MM.1S (cell line): ENCODE measurements at regions not wholly inside any gene's neighbourhood (a gene's known extent, or its start where the extent isn't known, plus 50 kb on each side); places are given as distances from the start of the nearest gene placed in this dataset.

Experiments
- DNase-seq: peaks from one replicate; pipeline ENCODE4 v3.0.0-alpha.2; 2015
- H2AFZ ChIP-seq: fragments of 300-600 bp; sonication (generic); 2 replicates; pipeline ENCODE4 v1.6.0; 2016; ENCODE audit warnings: antibody characterized with exemption, low read length
- H3F3A ChIP-seq: fragments of 300-600 bp; sonication (generic); 2 replicates; pipeline ENCODE4 v1.6.1; 2016; ENCODE audit warnings: mild to moderate bottlenecking, antibody characterized with exemption, low read length, moderate library complexity, mixed read lengths; ENCODE audit not compliant: insufficient read depth
- H3K27ac ChIP-seq: fragments of 300-600 bp; sonication (generic); 2 replicates; pipeline ENCODE4 v1.5.1; 2016; ENCODE audit warnings: mild to moderate bottlenecking, low read length
- H3K27me3 ChIP-seq: fragments of 300-600 bp; sonication (generic); replicated peaks from 2 replicates; pipeline ENCODE4 v1.6.0; 2016; ENCODE audit warnings: low read length; ENCODE audit not compliant: insufficient read depth
- H3K36me3 ChIP-seq: fragments of 300-600 bp; sonication (generic); replicated peaks from 2 replicates; pipeline ENCODE4 v1.6.1; 2016; ENCODE audit warnings: mild to moderate bottlenecking, low read length, mixed read lengths; ENCODE audit not compliant: insufficient read depth
- H3K4me1 ChIP-seq: fragments of 300-600 bp; sonication (generic); 2 replicates; pipeline ENCODE4 v1.6.1; 2016; ENCODE audit warnings: low read length, mixed read lengths
- H3K4me2 ChIP-seq: fragments of 300-600 bp; sonication (generic); 2 replicates; pipeline ENCODE4 v1.6.0; 2016; ENCODE audit warnings: low read depth, low read length
- H3K4me3 ChIP-seq: fragments of 300-600 bp; sonication (generic); 2 replicates; pipeline ENCODE4 v1.5.1; 2016; ENCODE audit warnings: low read length, mixed read lengths
- H3K79me2 ChIP-seq: fragments of 300-600 bp; sonication (generic); 2 replicates; pipeline ENCODE4 v1.6.1; 2016; ENCODE audit warnings: mixed run types, low read length, mixed read lengths
- H3K9ac ChIP-seq: fragments of 300-600 bp; sonication (generic); 2 replicates; pipeline ENCODE4 v1.6.1; 2016; ENCODE audit warnings: low read length, mixed read lengths
- H3K9me2 ChIP-seq: fragments of 300-600 bp; sonication (generic); replicated peaks from 2 replicates; pipeline ENCODE4 v1.6.1; 2016; ENCODE audit warnings: mild to moderate bottlenecking, low read length, mixed read lengths; ENCODE audit not compliant: insufficient read depth
- H3K9me3 ChIP-seq: fragments of 300-600 bp; sonication (generic); replicated peaks from 2 replicates; pipeline ENCODE4 v1.6.1; 2016; ENCODE audit warnings: mild to moderate bottlenecking, low read length, mixed read lengths; ENCODE audit not compliant: insufficient read depth
- H4K20me1 ChIP-seq: fragments of 300-600 bp; sonication (generic); 2 replicates; pipeline ENCODE4 v1.6.1; 2016; ENCODE audit warnings: mild to moderate bottlenecking, low read length, moderate library complexity, mixed read lengths; ENCODE audit not compliant: insufficient read depth
- CTCF ChIP-seq: fragments of 300-600 bp; sonication (generic); IDR thresholded peaks from 2 replicates; pipeline ENCODE4 v1.5.1; 2016; ENCODE audit warnings: antibody characterized with exemption, low read length, mixed read lengths
- EZH2 ChIP-seq: fragments of 300-600 bp; sonication (generic); optimal IDR thresholded peaks from 2 replicates; pipeline ENCODE3; 2017; ENCODE audit warnings: low read depth, mild to moderate bottlenecking, antibody characterized with exemption, low read length, mixed read lengths
- EZH2phosphoT487 ChIP-seq: fragments of 300-600 bp; sonication (generic); IDR thresholded peaks from 2 replicates; pipeline ENCODE4 v1.6.1; 2018; ENCODE audit warnings: antibody characterized with exemption, low read length

- H3K36me3 ChIP-seq = no peaks in the 10 kb centered on the region
- no peaks in the 10 kb centered on the region for H3K27me3 ChIP-seq
- H3K27ac ChIP-seq = no peak overlapping the region
- no peaks in the 10 kb centered on the region for H3K9me2 ChIP-seq
- no peaks in the 10 kb centered on the region for H3F3A ChIP-seq
- no peaks in the 10 kb centered on the region for H3K9me3 ChIP-seq
- TF ChIP-seq EZH2phosphoT487 = no peak
- TF ChIP-seq EZH2 = no peak
- no peak for TF ChIP-seq CTCF
- no peak for DNase-seq
- H3K79me2 ChIP-seq = no peaks in the 10 kb centered on the region
- no peaks in the 10 kb centered on the region for H4K20me1 ChIP-seq
- no peak overlapping the region for H3K4me2 ChIP-seq
- no peak overlapping the region for H2AFZ ChIP-seq
- H3K9ac ChIP-seq = no peak overlapping the region
- H3K4me3 ChIP-seq = no peak overlapping the region
- no peaks in the 10 kb centered on the region for H3K4me1 ChIP-seq
Measured at GRCh38 chr11:28481616-28482480, 373.7 kb downstream of the METTL15 start.

GRCh38 chr11:28480406-28480805, 372.2 kb downstream of the METTL15 start:
- H3K79me2 ChIP-seq = no peaks in the 10 kb centered on the region
- H4K20me1 ChIP-seq = no peaks in the 10 kb centered on the region
- H3K9me3 ChIP-seq = no peaks in the 10 kb centered on the region
- no peaks in the 10 kb centered on the region for H3K36me3 ChIP-seq
- no peak overlapping the region for H3K9ac ChIP-seq
- H2AFZ ChIP-seq = no peak overlapping the region
- DNase-seq = no peak
- no peaks in the 10 kb centered on the region for H3K4me1 ChIP-seq
- no peak for TF ChIP-seq CTCF
- no peak for TF ChIP-seq EZH2phosphoT487
- TF ChIP-seq EZH2 = no peak
- no peaks in the 10 kb centered on the region for H3K9me2 ChIP-seq
- H3K4me3 ChIP-seq = no peak overlapping the region
- H3K27ac ChIP-seq = no peak overlapping the region
- no peak overlapping the region for H3K4me2 ChIP-seq
- H3F3A ChIP-seq = no peaks in the 10 kb centered on the region
- H3K27me3 ChIP-seq = no peaks in the 10 kb centered on the region

GRCh38 chr11:28476864-28477263, 368.7 kb downstream of the METTL15 start:
- H3K9me2 ChIP-seq = no peaks in the 10 kb centered on the region
- H2AFZ ChIP-seq = no peak overlapping the region
- DNase-seq = no peak
- no peaks in the 10 kb centered on the region for H3K9me3 ChIP-seq
- no peaks in the 10 kb centered on the region for H3K4me1 ChIP-seq
- no peaks in the 10 kb centered on the region for H3K79me2 ChIP-seq
- H3K9ac ChIP-seq = no peak overlapping the region
- no peaks in the 10 kb centered on the region for H3K36me3 ChIP-seq
- no peak overlapping the region for H3K4me2 ChIP-seq
- H3K27ac ChIP-seq = no peak overlapping the region
- no peak overlapping the region for H3K4me3 ChIP-seq
- no peaks in the 10 kb centered on the region for H3F3A ChIP-seq
- no peaks in the 10 kb centered on the region for H4K20me1 ChIP-seq
- TF ChIP-seq EZH2phosphoT487 (no peak), EZH2 (no peak)
- no peaks in the 10 kb centered on the region for H3K27me3 ChIP-seq

GRCh38 chr11:28476049-28476448, 367.9 kb downstream of the METTL15 start:
- no peak overlapping the region for H3K4me2 ChIP-seq
- no peaks in the 10 kb centered on the region for H3K9me3 ChIP-seq
- no peaks in the 10 kb centered on the region for H4K20me1 ChIP-seq
- no peaks in the 10 kb centered on the region for H3K79me2 ChIP-seq
- no peak overlapping the region for H3K27ac ChIP-seq
- no peaks in the 10 kb centered on the region for H3K4me1 ChIP-seq
- no peaks in the 10 kb centered on the region for H3F3A ChIP-seq
- no peaks in the 10 kb centered on the region for H3K9me2 ChIP-seq
- no peaks in the 10 kb centered on the region for H3K36me3 ChIP-seq
- DNase-seq = no peak
- H3K9ac ChIP-seq = no peak overlapping the region
- no peak overlapping the region for H2AFZ ChIP-seq
- H3K27me3 ChIP-seq = no peaks in the 10 kb centered on the region
- H3K4me3 ChIP-seq = no peak overlapping the region
- TF ChIP-seq EZH2phosphoT487 = no peak
- TF ChIP-seq EZH2 = no peak
